Myocyte (in vitro differentiated cells): ENCODE measurements at regions not wholly inside any gene's neighbourhood (a gene's known extent, or its start where the extent isn't known, plus 50 kb on each side); places are given as distances from the start of the nearest gene placed in this dataset.

ENCODE experiments used
- DNase-seq: peaks from one replicate; pipeline ENCODE4 v3.0.0-alpha.2; 2012; ENCODE audit warnings: low read depth

DNA sequence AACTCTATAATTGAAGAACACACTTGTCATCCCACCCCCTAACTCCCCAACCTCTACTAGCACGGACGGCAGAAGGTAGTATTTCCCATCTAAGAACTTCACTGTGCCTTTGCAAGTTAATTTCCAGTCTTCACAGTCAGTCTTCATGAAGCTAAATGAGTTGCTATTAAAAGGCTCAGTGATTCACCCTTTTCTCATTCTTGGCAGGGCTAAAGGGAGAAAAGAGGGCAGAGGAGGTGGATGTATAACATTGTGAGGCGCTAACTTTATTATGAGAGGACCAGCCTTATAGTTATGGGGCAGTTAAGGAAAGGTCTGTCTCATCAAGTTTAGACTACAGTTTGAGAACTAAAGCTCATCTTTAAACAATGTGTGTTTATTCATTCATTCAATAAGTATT, 161.0 kb upstream of the S100G start:
- DNase-seq = no peak

- no peak for DNase-seq
Observed at GRCh38 chrX:16491461-16491860, 158.5 kb upstream of the S100G start.

DNA sequence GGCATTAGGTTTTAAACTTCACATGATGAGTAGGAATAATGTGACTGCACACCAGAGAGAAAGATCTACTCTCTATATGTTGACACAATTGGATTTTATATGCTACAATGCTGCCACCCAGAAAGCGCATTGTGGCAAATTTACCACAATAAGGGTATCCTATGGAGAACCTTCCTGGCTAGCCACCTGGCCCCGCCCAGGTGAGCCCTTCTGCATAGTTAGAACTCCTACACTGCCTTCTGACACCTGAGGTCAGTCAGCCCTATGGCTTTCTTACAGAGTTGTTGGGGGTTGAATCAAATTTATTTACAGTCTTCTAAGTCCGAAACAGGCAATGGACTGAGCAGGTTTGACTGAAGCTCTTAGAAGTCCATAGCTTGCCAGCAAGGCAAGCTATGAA, 153.8 kb upstream of the S100G start:
- no peak for DNase-seq

GRCh38 chrX:16511796-16512776, 137.9 kb upstream of the S100G start:
- no peak for DNase-seq

GRCh38 chrX:16516232-16516876, 133.6 kb upstream of the S100G start:
- DNase-seq = peak; percentile 0

DNA sequence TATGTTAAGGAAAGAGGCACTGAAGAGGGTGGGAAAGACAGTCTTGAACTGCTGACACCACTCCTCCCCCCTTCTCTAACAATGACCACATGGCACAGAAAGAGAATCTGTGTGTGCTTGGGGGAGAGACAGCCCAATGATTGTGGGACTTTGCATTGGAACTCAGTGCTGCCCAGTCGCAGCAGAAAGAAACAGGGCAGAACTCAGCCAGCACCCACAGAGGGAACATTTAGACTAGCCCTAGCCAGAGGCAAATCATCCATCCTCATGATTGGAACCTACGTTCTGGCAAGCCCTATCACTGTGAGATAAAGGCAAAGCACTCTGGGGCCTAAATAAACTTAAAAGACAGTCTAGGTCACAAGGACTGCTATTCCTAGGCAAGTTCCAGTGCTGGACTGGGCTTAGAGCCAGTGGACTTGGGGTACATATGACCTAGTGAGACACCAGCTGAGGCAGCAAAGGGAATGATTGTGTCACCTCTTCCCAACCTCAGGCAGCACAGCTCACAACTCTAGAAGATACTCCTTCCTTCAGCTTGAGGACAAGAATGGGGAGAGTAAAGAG, 132.8 kb upstream of the S100G start:
- DNase-seq = peak; percentile 30

DNA sequence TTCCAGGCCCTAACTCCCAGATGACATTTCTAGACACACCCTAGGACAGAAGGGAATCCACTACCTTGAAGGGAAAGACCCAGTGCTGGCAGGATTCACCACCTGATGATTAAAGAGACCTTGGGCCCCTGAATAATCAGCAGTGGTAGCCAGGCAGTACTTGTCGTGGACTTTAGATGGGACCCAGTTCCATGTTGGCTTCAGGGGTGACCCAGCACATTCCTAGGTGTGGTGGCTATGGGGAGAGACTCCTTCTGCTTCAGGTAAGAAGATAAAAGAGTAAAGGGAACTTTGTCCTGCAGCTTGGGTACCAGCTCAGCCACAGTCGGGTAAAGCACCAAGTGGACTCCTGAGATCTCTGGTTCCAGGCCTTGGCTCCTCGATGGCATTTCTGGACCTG, 131.8 kb upstream of the S100G start:
- no peak for DNase-seq

DNA sequence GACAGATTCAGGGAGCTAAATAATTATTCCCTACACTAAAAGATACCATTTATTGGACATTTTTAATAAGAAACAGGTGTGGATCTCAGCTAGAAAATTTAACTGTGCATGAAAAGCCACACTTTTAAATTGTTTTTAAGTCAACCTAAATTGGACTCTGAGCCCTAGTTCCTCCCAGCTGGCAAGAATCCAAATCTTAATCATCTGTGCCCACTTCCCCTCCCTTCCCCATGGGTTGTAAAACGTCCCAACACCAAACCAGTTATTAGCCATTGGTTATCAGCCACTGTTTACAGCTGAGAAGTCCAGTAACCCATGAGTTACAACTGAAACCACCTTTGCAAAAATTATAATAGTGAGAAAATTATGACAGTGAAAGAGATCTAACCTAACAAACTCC, 125.6 kb upstream of the S100G start:
- DNase-seq = no peak

- DNase-seq = no peak
Observed at GRCh38 chrX:16526003-16526402, 124.0 kb upstream of the S100G start.

GRCh38 chrX:16528620-16529019, 121.3 kb upstream of the S100G start:
- no peak for DNase-seq
